Transverse colon (tissue), 3 donors: ENCODE measurements at regions not wholly inside any gene's neighbourhood (a gene's known extent, or its start where the extent isn't known, plus 50 kb on each side); places are given as distances from the start of the nearest gene placed in this dataset.

Source experiments
- POLR2A ChIP-seq: fragments of 450-650 bp; IDR thresholded peaks from one replicate; pipeline ENCODE4 v1.6.1; 2016; ENCODE audit warnings: antibody characterized with exemption, mild to moderate bottlenecking, moderate library complexity
- TF ChIP-seq, protein P1 (sequence below), 5 experiments: fragments of 200-600 bp in 3 of 5; fragments of 450-650 bp in 2 of 5; sonication (generic) in 3 of 5; IDR thresholded peaks; 1 replicate in 2 of 5; 2 replicates in 3 of 5; pipeline ENCODE4 v1.5.1; 2016 to 2017; ENCODE audit warnings: antibody characterized with exemption in 5 of 5, inconsistent platforms in 3 of 5, mild to moderate bottlenecking in 2 of 5, moderate library complexity in 1 of 5

DNA sequence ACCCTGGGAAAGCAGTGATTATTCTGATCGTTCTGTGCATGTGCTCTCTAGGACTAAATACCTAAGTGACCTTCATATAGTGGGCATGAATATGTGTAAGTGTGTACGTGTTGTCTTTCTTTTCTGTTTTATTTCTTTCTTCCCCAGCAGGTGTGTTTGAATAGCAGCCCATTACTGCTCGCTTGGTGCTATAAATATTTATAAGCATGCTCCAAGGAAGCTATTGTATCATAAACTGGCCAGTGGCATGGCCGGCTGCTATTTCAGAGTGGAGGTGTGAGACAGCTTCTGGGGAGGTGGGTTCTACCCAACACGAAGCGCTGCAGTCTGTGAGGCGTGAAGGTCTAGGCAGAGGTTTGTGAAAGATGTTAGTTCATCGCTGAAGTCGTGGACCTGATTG lies 641.8 kb downstream of the NTRK3 start:
- no peak for TF ChIP-seq POLR2A
- TF ChIP-seq, protein P1, sequence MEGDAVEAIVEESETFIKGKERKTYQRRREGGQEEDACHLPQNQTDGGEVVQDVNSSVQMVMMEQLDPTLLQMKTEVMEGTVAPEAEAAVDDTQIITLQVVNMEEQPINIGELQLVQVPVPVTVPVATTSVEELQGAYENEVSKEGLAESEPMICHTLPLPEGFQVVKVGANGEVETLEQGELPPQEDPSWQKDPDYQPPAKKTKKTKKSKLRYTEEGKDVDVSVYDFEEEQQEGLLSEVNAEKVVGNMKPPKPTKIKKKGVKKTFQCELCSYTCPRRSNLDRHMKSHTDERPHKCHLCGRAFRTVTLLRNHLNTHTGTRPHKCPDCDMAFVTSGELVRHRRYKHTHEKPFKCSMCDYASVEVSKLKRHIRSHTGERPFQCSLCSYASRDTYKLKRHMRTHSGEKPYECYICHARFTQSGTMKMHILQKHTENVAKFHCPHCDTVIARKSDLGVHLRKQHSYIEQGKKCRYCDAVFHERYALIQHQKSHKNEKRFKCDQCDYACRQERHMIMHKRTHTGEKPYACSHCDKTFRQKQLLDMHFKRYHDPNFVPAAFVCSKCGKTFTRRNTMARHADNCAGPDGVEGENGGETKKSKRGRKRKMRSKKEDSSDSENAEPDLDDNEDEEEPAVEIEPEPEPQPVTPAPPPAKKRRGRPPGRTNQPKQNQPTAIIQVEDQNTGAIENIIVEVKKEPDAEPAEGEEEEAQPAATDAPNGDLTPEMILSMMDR (IDR thresholded peaks at IDR 0.05): no peak
